ENCODE measurements at regions not wholly inside any gene's neighbourhood (a gene's known extent, or its start where the extent isn't known, plus 50 kb on each side); places are given as distances from the start of the nearest gene placed in this dataset.

- TF ChIP-seq TIGD3 (CRISPR knock-in tag; IDR thresholded peaks at IDR 0.05; ENCODE audit: borderline replicate concordance), result no peak
- no peak for TF ChIP-seq ZNF337 (CRISPR knock-in tag; IDR thresholded peaks at IDR 0.05; ENCODE audit: borderline replicate concordance, low read depth)
- no peak for TF ChIP-seq BORCS8-MEF2B (CRISPR knock-in tag; IDR thresholded peaks at IDR 0.05)
- no peak for TF ChIP-seq ZNF17 (CRISPR knock-in tag; IDR thresholded peaks at IDR 0.05)
- TF ChIP-seq ZNF782 (CRISPR knock-in tag; IDR thresholded peaks at IDR 0.05; ENCODE audit: borderline replicate concordance), result no peak
- no peak for TF ChIP-seq GATAD1 (CRISPR knock-in tag; IDR thresholded peaks at IDR 0.05)
- no peak for TF ChIP-seq NFAT5 (CRISPR knock-in tag; IDR thresholded peaks at IDR 0.05)
- peak; percentile 58 for TF ChIP-seq BCL6 (CRISPR knock-in tag; IDR thresholded peaks at IDR 0.05)
- peak; percentile 18; the same call in 1 of the 2 replicates for TF ChIP-seq TFDP1 (CRISPR knock-in tag; IDR thresholded peaks at IDR 0.05; ENCODE audit: borderline replicate concordance)
- TF ChIP-seq DRAP1 (CRISPR knock-in tag; IDR thresholded peaks at IDR 0.05), result 0 out of 2 replicates have a peak, but pooled peaks have one; percentile 20
- no peak for TF ChIP-seq KLF13 (CRISPR knock-in tag; IDR thresholded peaks at IDR 0.05)
- TF ChIP-seq MIER2 (CRISPR knock-in tag; IDR thresholded peaks at IDR 0.05), result no peak
- TF ChIP-seq SMARCC2 (IDR thresholded peaks at IDR 0.05), result no peak
- no peak for TF ChIP-seq FIP1L1 (IDR thresholded peaks at IDR 0.05; ENCODE audit: borderline replicate concordance, insufficient read depth, low read depth, low read length)
- TF ChIP-seq ZNF24 (IDR thresholded peaks at IDR 0.05), result no peak
- TF ChIP-seq RNF219 (CRISPR knock-in tag; IDR thresholded peaks at IDR 0.05), result no peak
- TF ChIP-seq ZBTB25 (CRISPR knock-in tag; IDR thresholded peaks at IDR 0.05), result no peak
Observed at GRCh38 chr14:65229748-65230728, 127.7 kb upstream of the MAX start (continued).
